ENCODE measurements at regions not wholly inside any gene's neighbourhood (a gene's known extent, or its start where the extent isn't known, plus 50 kb on each side); places are given as distances from the start of the nearest gene placed in this dataset.
"Not testable (repeated sequence)": the region's sequence is repeated elsewhere in the genome, so short reads cannot be mapped to it uniquely, and the experiment has no call there.

- H3K27me3 Mint-ChIP-seq (ENCODE audit: low read depth) = no peaks in the 10 kb centered on the region
- no peak overlapping the region for H3K27ac Mint-ChIP-seq
- DNase-seq = no peak
- H3K9me3 Mint-ChIP-seq = no peaks in the 10 kb centered on the region
- ATAC-seq (replicated peaks in 1 of 2) = no peak
- no peaks in the 10 kb centered on the region for H3K36me3 Mint-ChIP-seq (ENCODE audit: insufficient read depth in 2 of 2)
- H3K4me1 Mint-ChIP-seq (ENCODE audit: low read depth) = no peaks in the 10 kb centered on the region
- no peak overlapping the region for H3K4me3 Mint-ChIP-seq
Measured at GRCh38 chr16:50497592-50497991, 50.6 kb upstream of the NKD1 start.

GRCh38 chr16:50496990-50497389 is 51.2 kb upstream of the NKD1 start:
- H3K27ac Mint-ChIP-seq = no peak overlapping the region
- ATAC-seq (replicated peaks in 1 of 2) (no peak), DNase-seq (no peak)
- H3K9me3 Mint-ChIP-seq = no peaks in the 10 kb centered on the region
- no peaks in the 10 kb centered on the region for H3K27me3 Mint-ChIP-seq (ENCODE audit: low read depth)
- H3K36me3 Mint-ChIP-seq (ENCODE audit: insufficient read depth in 2 of 2) = no peaks in the 10 kb centered on the region
- no peaks in the 10 kb centered on the region for H3K4me1 Mint-ChIP-seq (ENCODE audit: low read depth)
- H3K4me3 Mint-ChIP-seq = no peak overlapping the region

- no peaks in the 10 kb centered on the region for H3K9me3 Mint-ChIP-seq
- H3K27me3 Mint-ChIP-seq (ENCODE audit: low read depth) = no peaks in the 10 kb centered on the region
- ATAC-seq (replicated peaks in 1 of 2) = no peak
- no peak overlapping the region for H3K4me3 Mint-ChIP-seq
- DNase-seq = no peak
- no peaks in the 10 kb centered on the region for H3K36me3 Mint-ChIP-seq (ENCODE audit: insufficient read depth in 2 of 2)
- no peaks in the 10 kb centered on the region for H3K4me1 Mint-ChIP-seq (ENCODE audit: low read depth)
- H3K27ac Mint-ChIP-seq = no peak overlapping the region
Measured at GRCh38 chr16:50495673-50496072, 52.5 kb upstream of the NKD1 start.

- H3K27me3 Mint-ChIP-seq (ENCODE audit: low read depth) = no peaks in the 10 kb centered on the region
- H3K27ac Mint-ChIP-seq = no peak overlapping the region
- no peak overlapping the region for H3K4me3 Mint-ChIP-seq
- ATAC-seq (replicated peaks in 1 of 2) (no peak), DNase-seq (no peak)
- H3K4me1 Mint-ChIP-seq (ENCODE audit: low read depth) = no peaks in the 10 kb centered on the region
- H3K9me3 Mint-ChIP-seq = no peaks in the 10 kb centered on the region
- H3K36me3 Mint-ChIP-seq (ENCODE audit: insufficient read depth in 2 of 2) = no peaks in the 10 kb centered on the region
Measured at GRCh38 chr16:50494501-50495491, 53.4 kb upstream of the NKD1 start.

- peaks cover 5% of the 10 kb centered on the region for H3K27me3 Mint-ChIP-seq (ENCODE audit: low read depth)
- no peak for DNase-seq
- no peak for ATAC-seq (replicated peaks in 1 of 2)
- H3K27ac Mint-ChIP-seq = no peak overlapping the region
- no peaks in the 10 kb centered on the region for H3K9me3 Mint-ChIP-seq
- no peaks in the 10 kb centered on the region for H3K4me1 Mint-ChIP-seq (ENCODE audit: low read depth)
- H3K36me3 Mint-ChIP-seq (ENCODE audit: insufficient read depth in 2 of 2) = peaks cover 0 to 1% of the 10 kb centered on the region in 2 donors
- no peak overlapping the region for H3K4me3 Mint-ChIP-seq
Measured at GRCh38 chr16:50491516-50491915, 56.7 kb upstream of the NKD1 start.

- Mint-ChIP-seq H3K36me3 (ENCODE audit: insufficient read depth in 2 of 2) (peaks cover 3% of the 10 kb centered on the region in 2 donors), H3K9me3 (no peaks in the 10 kb centered on the region), H3K4me1 (ENCODE audit: low read depth) (no peaks in the 10 kb centered on the region), H3K27ac (no peak overlapping the region), H3K27me3 (ENCODE audit: low read depth) (peaks cover 5% of the 10 kb centered on the region), H3K4me3 (no peak overlapping the region)
- no peak for ATAC-seq (replicated peaks in 1 of 2)
- no peak for DNase-seq
Measured at GRCh38 chr16:50490828-50491227, 57.4 kb upstream of the NKD1 start.

GRCh38 chr16:50489182-50489581 is 59.0 kb upstream of the NKD1 start:
- peaks cover 3 to 4% of the 10 kb centered on the region in 2 donors for H3K36me3 Mint-ChIP-seq (ENCODE audit: insufficient read depth in 2 of 2)
- peaks cover 6% of the 10 kb centered on the region for H3K27me3 Mint-ChIP-seq (ENCODE audit: low read depth)
- no peaks in the 10 kb centered on the region for H3K4me1 Mint-ChIP-seq (ENCODE audit: low read depth)
- no peak for DNase-seq
- no peak overlapping the region for H3K4me3 Mint-ChIP-seq
- ATAC-seq (replicated peaks in 1 of 2) = no peak
- no peak overlapping the region for H3K27ac Mint-ChIP-seq
- peaks cover 0 to 2% of the 10 kb centered on the region in 2 donors for H3K9me3 Mint-ChIP-seq

- DNase-seq = no peak
- Mint-ChIP-seq H3K27ac (no peak overlapping the region), H3K27me3 (ENCODE audit: low read depth) (peaks cover 12% of the 10 kb centered on the region), H3K9me3 (peaks cover 2 to 7% of the 10 kb centered on the region in 2 donors), H3K4me1 (ENCODE audit: low read depth) (no peaks in the 10 kb centered on the region), H3K36me3 (ENCODE audit: insufficient read depth in 2 of 2) (peaks cover 6 to 8% of the 10 kb centered on the region in 2 donors), H3K4me3 (no peak overlapping the region)
- ATAC-seq (replicated peaks in 1 of 2) = no peak
Measured at GRCh38 chr16:50487528-50487927, 60.7 kb upstream of the NKD1 start.

GRCh38 chr16:50486162-50486561 is 62.0 kb upstream of the NKD1 start:
- H3K4me1 Mint-ChIP-seq (ENCODE audit: low read depth); H3K36me3 Mint-ChIP-seq (ENCODE audit: insufficient read depth in 2 of 2); DNase-seq; ATAC-seq (replicated peaks in 1 of 2); H3K9me3 Mint-ChIP-seq; H3K4me3 Mint-ChIP-seq; H3K27ac Mint-ChIP-seq: not testable (repeated sequence)
- H3K27me3 Mint-ChIP-seq (ENCODE audit: low read depth) = peaks cover 12% of the 10 kb centered on the region

GRCh38 chr16:50485232-50485631 is 63.0 kb upstream of the NKD1 start:
- H3K36me3 Mint-ChIP-seq (ENCODE audit: insufficient read depth in 2 of 2) = peaks cover 6 to 8% of the 10 kb centered on the region in 2 donors
- peaks cover 2 to 7% of the 10 kb centered on the region in 2 donors for H3K9me3 Mint-ChIP-seq
- peaks cover 12% of the 10 kb centered on the region for H3K27me3 Mint-ChIP-seq (ENCODE audit: low read depth)
- ATAC-seq (replicated peaks in 1 of 2) (no peak), DNase-seq (no peak)
- no peak overlapping the region for H3K27ac Mint-ChIP-seq
- H3K4me1 Mint-ChIP-seq (ENCODE audit: low read depth) = no peaks in the 10 kb centered on the region
- H3K4me3 Mint-ChIP-seq = no peak overlapping the region

- DNase-seq (no peak), ATAC-seq (replicated peaks in 1 of 2) (no peak)
- Mint-ChIP-seq H3K4me3 (no peak overlapping the region), H3K4me1 (ENCODE audit: low read depth) (no peaks in the 10 kb centered on the region), H3K9me3 (peaks cover 2 to 7% of the 10 kb centered on the region in 2 donors), H3K27ac (no peak overlapping the region), H3K36me3 (ENCODE audit: insufficient read depth in 2 of 2) (peaks cover 4 to 8% of the 10 kb centered on the region in 2 donors), H3K27me3 (ENCODE audit: low read depth) (peaks cover 12% of the 10 kb centered on the region)
Measured at GRCh38 chr16:50482271-50482670, 65.9 kb upstream of the NKD1 start.

GRCh38 chr16:50480206-50480605 is 68.0 kb upstream of the NKD1 start:
- H3K27me3 Mint-ChIP-seq (ENCODE audit: low read depth) = peaks cover 8% of the 10 kb centered on the region
- peaks cover under 1% of the 10 kb centered on the region for H3K4me1 Mint-ChIP-seq (ENCODE audit: low read depth)
- DNase-seq (no peak), ATAC-seq (replicated peaks in 1 of 2) (no peak)
- no peak overlapping the region for H3K27ac Mint-ChIP-seq
- peaks cover 2 to 7% of the 10 kb centered on the region in 2 donors for H3K9me3 Mint-ChIP-seq
- H3K4me3 Mint-ChIP-seq = no peak overlapping the region
- H3K36me3 Mint-ChIP-seq (ENCODE audit: insufficient read depth in 2 of 2) = peaks cover 3 to 5% of the 10 kb centered on the region in 2 donors

- ATAC-seq (replicated peaks in 1 of 2) = no peak
Measured at GRCh38 chr16:50479771-50480170, 68.4 kb upstream of the NKD1 start.

More at GRCh38 chr16:50479771-50480170, 68.4 kb upstream of the NKD1 start:
- peaks cover 3 to 5% of the 10 kb centered on the region in 2 donors for H3K36me3 Mint-ChIP-seq (ENCODE audit: insufficient read depth in 2 of 2)
- H3K9me3 Mint-ChIP-seq = peaks cover 2 to 7% of the 10 kb centered on the region in 2 donors
- H3K27ac Mint-ChIP-seq = no peak overlapping the region
- peaks cover 5% of the 10 kb centered on the region for H3K4me1 Mint-ChIP-seq (ENCODE audit: low read depth)
- no peak for DNase-seq
- H3K4me3 Mint-ChIP-seq = no peak overlapping the region
- peaks cover 8% of the 10 kb centered on the region for H3K27me3 Mint-ChIP-seq (ENCODE audit: low read depth)
